ENCODE measurements at regions not wholly inside any gene's neighbourhood (a gene's known extent, or its start where the extent isn't known, plus 50 kb on each side); places are given as distances from the start of the nearest gene placed in this dataset.
"Not testable (repeated sequence)": the region's sequence is repeated elsewhere in the genome, so short reads cannot be mapped to it uniquely, and the experiment has no call there.

GRCh38 chr2:235105821-235106359, 154.1 kb downstream of the SH3BP4 start:
- DNase-seq = no peak

- peak; percentile 38 for DNase-seq
Observed at GRCh38 chr2:235106874-235107639, 155.2 kb downstream of the SH3BP4 start.

- DNase-seq = no peak
Observed at GRCh38 chr2:235107640-235107951, 155.8 kb downstream of the SH3BP4 start.

GRCh38 chr2:235109561-235109960, 157.7 kb downstream of the SH3BP4 start:
- not testable (repeated sequence) for DNase-seq

- DNase-seq = no peak
Observed at GRCh38 chr2:235112365-235112764, 160.5 kb downstream of the SH3BP4 start.

- DNase-seq = no peak
Observed at GRCh38 chr2:235113854-235114253, 162.0 kb downstream of the SH3BP4 start.

GRCh38 chr2:235114286-235114685, 162.5 kb downstream of the SH3BP4 start:
- DNase-seq = no peak

- no peak for DNase-seq
Observed at GRCh38 chr2:235115521-235115920, 163.7 kb downstream of the SH3BP4 start.

GRCh38 chr2:235116885-235117492, 165.2 kb downstream of the SH3BP4 start:
- DNase-seq = peak; percentile 19

GRCh38 chr2:235126768-235127167, 175.0 kb downstream of the SH3BP4 start:
- no peak for DNase-seq

GRCh38 chr2:235127931-235128330, 176.1 kb downstream of the SH3BP4 start:
- no peak for DNase-seq

GRCh38 chr2:235129850-235130249, 178.0 kb downstream of the SH3BP4 start:
- no peak for DNase-seq

GRCh38 chr2:235131334-235132305, 179.8 kb downstream of the SH3BP4 start:
- DNase-seq = no peak

- no peak for DNase-seq
Observed at GRCh38 chr2:235132651-235133050, 180.8 kb downstream of the SH3BP4 start.

- no peak for DNase-seq
Observed at GRCh38 chr2:235133837-235134236, 182.0 kb downstream of the SH3BP4 start.

GRCh38 chr2:235134420-235134819, 182.6 kb downstream of the SH3BP4 start:
- DNase-seq = no peak

GRCh38 chr2:235135195-235135965, 183.6 kb downstream of the SH3BP4 start:
- no peak for DNase-seq

GRCh38 chr2:235135990-235136561, 184.3 kb downstream of the SH3BP4 start:
- DNase-seq = peak; percentile 70

- DNase-seq = no peak
Observed at GRCh38 chr2:235138339-235138738, 186.5 kb downstream of the SH3BP4 start.

- no peak for DNase-seq
Observed at GRCh38 chr2:235139956-235140800, 188.4 kb downstream of the SH3BP4 start.

GRCh38 chr2:235140801-235141081, 188.9 kb downstream of the SH3BP4 start:
- no peak for DNase-seq
